Fibroblast of skin of left quadriceps (primary cell): ENCODE measurements at regions not wholly inside any gene's neighbourhood (a gene's known extent, or its start where the extent isn't known, plus 50 kb on each side); places are given as distances from the start of the nearest gene placed in this dataset.
A peak's percentile ranks its signal among the peaks of the same experiment; 100 is the strongest.
"Not testable (repeated sequence)": the region's sequence is repeated elsewhere in the genome, so short reads cannot be mapped to it uniquely, and the experiment has no call there.

Experiments
- DNase-seq, 2 experiments: peaks; one replicate each; pipeline ENCODE4 v3.0.0-alpha.2; 2013; ENCODE audit warnings: low read depth in 2 of 2

- DNase-seq: no peak
These were observed 421.5 kb upstream of the SEL1L start for GRCh38 chr14:81955123-81955522.

DNA sequence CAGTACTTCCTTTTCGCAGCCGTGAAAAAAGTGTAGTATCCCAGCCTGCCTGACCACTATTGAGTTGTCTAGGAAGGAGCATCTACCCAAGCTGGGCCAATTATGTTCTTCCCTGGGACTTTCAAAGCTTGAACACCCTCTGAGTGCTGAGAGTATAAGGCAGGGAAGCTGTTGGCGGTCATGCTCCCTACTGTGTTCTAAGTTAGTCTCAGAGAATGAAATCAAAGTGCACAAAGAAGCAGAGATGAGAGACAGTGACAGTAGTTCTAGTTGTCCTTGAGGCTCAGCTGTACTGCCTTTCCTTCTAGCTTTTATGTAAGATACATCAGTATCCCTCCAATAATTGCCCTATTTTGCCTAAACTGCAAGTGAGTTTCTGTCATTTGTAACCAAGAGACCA, 427.1 kb upstream of the SEL1L start:
- no peak for DNase-seq

- no peak for DNase-seq
These were observed 430.2 kb upstream of the SEL1L start for GRCh38 chr14:81963846-81964245.

- DNase-seq: no peak
These were observed 436.7 kb upstream of the SEL1L start for GRCh38 chr14:81970307-81970706.

GRCh38 chr14:81971911-81972310, 438.3 kb upstream of the SEL1L start:
- DNase-seq: no peak

- no peak for DNase-seq
These were observed 438.9 kb upstream of the SEL1L start for GRCh38 chr14:81972601-81973000.

GRCh38 chr14:81974543-81974942, 440.9 kb upstream of the SEL1L start:
- no peak for DNase-seq

GRCh38 chr14:81980601-81981306, 447.1 kb upstream of the SEL1L start:
- no peak for DNase-seq

DNA sequence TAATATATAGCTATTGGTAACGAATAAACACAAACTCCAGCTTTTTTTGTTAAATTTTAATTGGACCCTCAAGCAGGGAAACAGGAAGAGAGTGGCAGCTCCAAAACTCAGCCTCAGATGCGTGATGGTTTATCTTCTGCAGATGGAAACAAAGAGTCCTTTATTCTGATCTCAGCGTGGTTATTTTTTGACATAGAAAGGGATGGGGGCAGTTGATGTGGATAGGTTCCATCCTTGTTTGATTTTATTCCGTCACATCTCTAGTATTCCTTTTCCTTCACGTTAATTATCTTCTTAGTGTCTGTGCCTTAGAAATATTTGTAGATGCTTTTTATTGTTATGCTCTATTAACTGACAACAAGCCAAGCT, 447.6 kb upstream of the SEL1L start:
- DNase-seq: no peak

- DNase-seq: no peak
These were observed 448.4 kb upstream of the SEL1L start for GRCh38 chr14:81982046-81982445.

- DNase-seq: no peak
These were observed 452.4 kb upstream of the SEL1L start for GRCh38 chr14:81986005-81986404.

DNA sequence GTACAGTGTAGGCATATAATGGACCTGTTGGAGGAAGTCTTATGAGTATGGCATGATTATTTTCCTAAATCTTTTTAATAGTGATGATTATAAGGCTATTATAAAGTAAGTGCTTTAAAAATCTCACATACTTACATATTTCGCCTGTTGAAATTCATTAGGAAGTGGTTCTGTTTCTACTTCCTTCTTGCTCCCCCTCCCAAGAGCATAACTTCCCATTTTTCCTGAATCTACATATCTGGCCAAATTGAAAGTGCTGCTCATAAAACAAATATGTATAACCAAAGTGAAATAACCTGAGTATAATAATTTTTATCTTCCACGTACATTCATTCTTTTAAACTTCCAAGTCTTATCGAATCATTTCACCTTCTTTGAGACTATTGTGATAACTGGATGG, 455.6 kb upstream of the SEL1L start:
- DNase-seq: no peak

DNA sequence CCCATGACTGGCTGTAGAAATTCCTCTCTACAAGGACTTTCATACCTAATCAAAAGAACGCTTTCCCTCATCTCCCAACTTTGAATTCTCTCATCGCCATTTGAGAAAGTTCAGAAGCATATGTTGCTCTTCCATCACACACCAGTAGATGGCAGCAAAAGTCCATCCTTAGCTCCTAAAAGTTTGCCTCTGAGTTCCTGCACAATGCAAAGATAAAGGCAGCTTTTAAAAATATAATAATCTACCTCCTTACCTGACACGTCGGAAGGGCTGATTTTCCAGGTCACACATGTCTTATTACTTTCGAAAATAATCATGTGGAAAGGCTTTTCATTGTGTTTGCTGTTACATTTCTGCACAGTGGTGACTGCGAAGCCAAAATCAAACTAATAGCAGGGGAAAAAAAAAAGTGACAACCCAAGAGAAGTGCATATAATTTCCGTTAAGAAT, 456.7 kb upstream of the SEL1L start:
- peak; percentile 26 to 31 for DNase-seq

DNA sequence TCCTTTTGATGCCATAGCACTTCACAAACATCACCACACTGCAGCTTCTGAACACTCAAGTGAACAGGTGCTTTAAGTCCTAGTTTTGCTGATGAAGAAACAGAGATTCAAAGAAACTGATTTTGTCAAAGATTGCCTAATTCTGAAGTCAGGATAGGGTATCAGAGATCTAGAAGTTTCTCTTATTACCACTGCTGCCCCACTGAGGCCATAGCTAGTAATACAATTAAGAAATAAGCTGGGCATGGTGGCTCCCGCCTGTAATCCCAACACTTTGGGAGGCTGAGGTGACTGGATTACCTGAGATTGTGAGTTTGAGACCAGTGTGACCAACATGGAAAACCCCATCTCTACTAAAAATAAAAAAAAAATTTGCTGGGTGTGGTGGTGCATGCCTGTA, 458.3 kb upstream of the SEL1L start:
- DNase-seq: no peak

GRCh38 chr14:81993432-81993831, 459.8 kb upstream of the SEL1L start:
- no peak for DNase-seq

GRCh38 chr14:82003426-82003825, 469.8 kb upstream of the SEL1L start:
- no peak for DNase-seq

DNA sequence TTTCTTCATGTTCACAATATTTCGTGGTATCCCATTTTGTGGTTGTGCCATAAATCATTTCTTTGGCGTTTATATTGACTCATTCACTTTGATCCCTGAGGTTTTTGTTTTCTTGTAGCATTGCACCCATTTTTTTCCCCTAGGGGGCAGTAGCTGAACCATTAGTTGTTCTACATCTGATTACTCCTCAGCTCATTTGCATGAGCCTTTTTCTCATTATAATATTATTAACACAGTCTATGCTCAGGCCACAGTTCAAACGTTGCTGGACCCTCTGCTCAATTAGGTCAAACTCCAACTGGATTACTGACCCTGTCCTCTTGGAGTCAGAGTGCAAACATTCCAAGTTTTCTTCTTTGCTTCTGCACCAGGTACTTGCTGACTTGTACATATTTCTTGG, 475.4 kb upstream of the SEL1L start:
- DNase-seq: no peak

- no peak for DNase-seq
These were observed 476.3 kb upstream of the SEL1L start for GRCh38 chr14:82009993-82010392.

- no peak for DNase-seq
These were observed 477.8 kb upstream of the SEL1L start for GRCh38 chr14:82011460-82011859.

- DNase-seq: no peak
These were observed 495.4 kb upstream of the SEL1L start for GRCh38 chr14:82029038-82029437.

DNA sequence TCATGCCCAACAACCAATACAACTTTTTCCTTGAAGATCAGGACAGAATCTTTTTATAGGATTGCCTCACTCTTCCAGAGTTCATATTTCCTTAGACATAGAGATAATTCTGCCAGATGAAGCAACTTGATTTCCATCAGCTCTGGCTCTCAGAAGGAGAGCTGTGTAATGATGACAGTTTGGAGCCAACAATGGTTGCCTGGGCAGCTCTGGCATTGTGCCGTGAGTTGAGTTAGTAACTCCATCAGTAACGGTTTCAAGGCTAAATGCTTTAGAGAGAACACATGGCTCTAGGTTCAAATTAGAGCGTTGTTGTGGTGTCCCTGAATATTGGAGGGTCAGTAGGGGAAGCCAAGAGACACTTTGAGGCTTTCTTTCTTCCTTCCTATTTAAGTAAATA, 501.7 kb upstream of the SEL1L start:
- no peak for DNase-seq

GRCh38 chr14:82038066-82038465, 504.4 kb upstream of the SEL1L start:
- DNase-seq: not testable (repeated sequence)

- DNase-seq: no peak
These were observed 511.7 kb upstream of the SEL1L start for GRCh38 chr14:82045339-82045738.

- no peak for DNase-seq
These were observed 513.0 kb upstream of the SEL1L start for GRCh38 chr14:82046512-82047226.
